ENCODE measurements at regions not wholly inside any gene's neighbourhood (a gene's known extent, or its start where the extent isn't known, plus 50 kb on each side); places are given as distances from the start of the nearest gene placed in this dataset.

GRCh38 chr3:159301961-159302360 lies 500.1 kb downstream of the MFSD1 start:
- TF ChIP-seq ZNF274 (IDR thresholded peaks at IDR 0.05; ENCODE audit: low read length) (no peak), ZNF274 (tag by site-specific recombination; IDR thresholded peaks at IDR 0.05; ENCODE audit: borderline replicate concordance) (no peak), ZNF175 (tag by site-specific recombination; IDR thresholded peaks at IDR 0.05) (no peak), ZNF350 (tag by site-specific recombination; IDR thresholded peaks at IDR 0.05) (no peak), CTCF (tag by site-specific recombination; IDR thresholded peaks at IDR 0.05) (no peak), ZNF404 (tag by site-specific recombination; IDR thresholded peaks at IDR 0.05) (no peak), ZNF184 (tag by site-specific recombination; IDR thresholded peaks at IDR 0.05) (no peak), ZBTB7A (tag by site-specific recombination; IDR thresholded peaks at IDR 0.05; ENCODE audit: low read depth) (no peak), OVOL3 (tag by site-specific recombination; IDR thresholded peaks at IDR 0.05) (no peak), BCL6B (tag by site-specific recombination; IDR thresholded peaks at IDR 0.05) (no peak)

All from HEK293 (cell line).